GM19468 (cell line): ENCODE measurements at regions not wholly inside any gene's neighbourhood (a gene's known extent, or its start where the extent isn't known, plus 50 kb on each side); places are given as distances from the start of the nearest gene placed in this dataset.
"Not testable (repeated sequence)": the region's sequence is repeated elsewhere in the genome, so short reads cannot be mapped to it uniquely, and the experiment has no call there.

Experiments used
- ATAC-seq: cut with Tn5 transposase; IDR thresholded peaks from one replicate; pipeline ENCODE4 v1.9.1; 2021; ENCODE audit warnings: mild to moderate bottlenecking, moderate library complexity, moderate number of reproducible peaks; ENCODE audit not compliant: unreplicated experiment; ENCODE audit errors: extremely low read depth

- no peak for ATAC-seq
Measured at GRCh38 chr5:91245871-91246270, 137.2 kb downstream of the ARRDC3 start.

- ATAC-seq: no peak
Measured at GRCh38 chr5:91245074-91245452, 138.1 kb downstream of the ARRDC3 start.

- ATAC-seq: no peak
Measured at GRCh38 chr5:91244380-91245073, 138.6 kb downstream of the ARRDC3 start.

GRCh38 chr5:91243852-91244251 lies 139.3 kb downstream of the ARRDC3 start:
- no peak for ATAC-seq

GRCh38 chr5:91243286-91243685 lies 139.8 kb downstream of the ARRDC3 start:
- ATAC-seq: no peak

- ATAC-seq: not testable (repeated sequence)
Measured at GRCh38 chr5:91241460-91241859, 141.7 kb downstream of the ARRDC3 start.

- ATAC-seq: no peak
Measured at GRCh38 chr5:91240175-91240574, 142.9 kb downstream of the ARRDC3 start.

GRCh38 chr5:91235271-91235694 lies 147.8 kb downstream of the ARRDC3 start:
- ATAC-seq: no peak

- no peak for ATAC-seq
Measured at GRCh38 chr5:91232523-91232922, 150.6 kb downstream of the ARRDC3 start.

GRCh38 chr5:91229031-91229727 lies 153.9 kb downstream of the ARRDC3 start:
- ATAC-seq: no peak

GRCh38 chr5:91228188-91228587 lies 154.9 kb downstream of the ARRDC3 start:
- no peak for ATAC-seq

- ATAC-seq: no peak
Measured at GRCh38 chr5:91225848-91226686, 157.1 kb downstream of the ARRDC3 start.

GRCh38 chr5:91224969-91225368 lies 158.1 kb downstream of the ARRDC3 start:
- no peak for ATAC-seq

- no peak for ATAC-seq
Measured at GRCh38 chr5:91224456-91224855, 158.7 kb downstream of the ARRDC3 start.

GRCh38 chr5:91223886-91224285 lies 159.2 kb downstream of the ARRDC3 start:
- ATAC-seq: no peak

- no peak for ATAC-seq
Measured at GRCh38 chr5:91222482-91222881, 160.6 kb downstream of the ARRDC3 start.

- no peak for ATAC-seq
Measured at GRCh38 chr5:91221917-91222316, 161.2 kb downstream of the ARRDC3 start.

GRCh38 chr5:91219803-91220371 lies 163.2 kb downstream of the ARRDC3 start:
- ATAC-seq: no peak

- no peak for ATAC-seq
Measured at GRCh38 chr5:91219091-91219802, 163.9 kb downstream of the ARRDC3 start.

GRCh38 chr5:91217859-91218258 lies 165.3 kb downstream of the ARRDC3 start:
- no peak for ATAC-seq
